Right kidney (tissue), 1 donor: ENCODE measurements at regions not wholly inside any gene's neighbourhood (a gene's known extent, or its start where the extent isn't known, plus 50 kb on each side); places are given as distances from the start of the nearest gene placed in this dataset.
"Not testable (repeated sequence)": the region's sequence is repeated elsewhere in the genome, so short reads cannot be mapped to it uniquely, and the experiment has no call there.

Experiments
- DNase-seq: peaks from one replicate; pipeline ENCODE4 v3.0.0-alpha.2; 2016

GRCh38 chr6:82118150-82118562 lies 129.4 kb downstream of the IBTK start:
- DNase-seq, result no peak

- DNase-seq, result no peak
Measured at GRCh38 chr6:82114748-82115147, 132.8 kb downstream of the IBTK start.

- no peak for DNase-seq
Measured at GRCh38 chr6:82113231-82113630, 134.3 kb downstream of the IBTK start.

GRCh38 chr6:82111818-82112217 lies 135.7 kb downstream of the IBTK start:
- no peak for DNase-seq

- DNase-seq, result no peak
Measured at GRCh38 chr6:82111114-82111513, 136.4 kb downstream of the IBTK start.

GRCh38 chr6:82103171-82103570 lies 144.4 kb downstream of the IBTK start:
- DNase-seq, result not testable (repeated sequence)

GRCh38 chr6:82101374-82102114 lies 146.0 kb downstream of the IBTK start:
- DNase-seq, result not testable (repeated sequence)

GRCh38 chr6:82100763-82101162 lies 146.8 kb downstream of the IBTK start:
- DNase-seq, result not testable (repeated sequence)

- no peak for DNase-seq
Measured at GRCh38 chr6:82097676-82098075, 149.9 kb downstream of the IBTK start.

GRCh38 chr6:82095091-82095490 lies 152.5 kb downstream of the IBTK start:
- no peak for DNase-seq

- DNase-seq, result no peak
Measured at GRCh38 chr6:82094166-82094806, 153.3 kb downstream of the IBTK start.

- no peak for DNase-seq
Measured at GRCh38 chr6:82088978-82089771, 158.4 kb downstream of the IBTK start.

GRCh38 chr6:82086944-82087343 lies 160.6 kb downstream of the IBTK start:
- no peak for DNase-seq

- DNase-seq, result no peak
Measured at GRCh38 chr6:82085701-82086100, 161.8 kb downstream of the IBTK start.

- DNase-seq, result no peak
Measured at GRCh38 chr6:82084324-82084920, 163.1 kb downstream of the IBTK start.

GRCh38 chr6:82083646-82084045 lies 163.9 kb downstream of the IBTK start:
- no peak for DNase-seq

- no peak for DNase-seq
Measured at GRCh38 chr6:82080767-82081166, 166.8 kb downstream of the IBTK start.

GRCh38 chr6:82078286-82078908 lies 169.1 kb downstream of the IBTK start:
- DNase-seq, result no peak

- no peak for DNase-seq
Measured at GRCh38 chr6:82076916-82077315, 170.6 kb downstream of the IBTK start.

GRCh38 chr6:82074556-82074955 lies 173.0 kb downstream of the IBTK start:
- DNase-seq, result no peak

- DNase-seq, result no peak
Measured at GRCh38 chr6:82073484-82073883, 174.1 kb downstream of the IBTK start.

- no peak for DNase-seq
Measured at GRCh38 chr6:82072751-82073150, 174.8 kb downstream of the IBTK start.
